GM12874 (cell line): ENCODE measurements at regions not wholly inside any gene's neighbourhood (a gene's known extent, or its start where the extent isn't known, plus 50 kb on each side); places are given as distances from the start of the nearest gene placed in this dataset.

Experiments used
- CTCF ChIP-seq: IDR thresholded peaks from 2 replicates; pipeline ENCODE4 v1.5.1; 2011; ENCODE audit warnings: low read depth, mild to moderate bottlenecking, control low read depth, low read length, moderate library complexity; ENCODE audit not compliant: insufficient read depth

GRCh38 chr17:69962436-69962995 is 112.5 kb upstream of the KCNJ16 start:
- TF ChIP-seq CTCF: no peak

- no peak for TF ChIP-seq CTCF
Observed at GRCh38 chr17:69967910-69968411, 107.1 kb upstream of the KCNJ16 start.

GRCh38 chr17:69969897-69970296 is 105.1 kb upstream of the KCNJ16 start:
- TF ChIP-seq CTCF: no peak

- no peak for TF ChIP-seq CTCF
Observed at GRCh38 chr17:69972251-69972650, 102.8 kb upstream of the KCNJ16 start.

GRCh38 chr17:69975808-69976207 is 99.2 kb upstream of the KCNJ16 start:
- no peak for TF ChIP-seq CTCF

GRCh38 chr17:69978056-69978646 is 96.9 kb upstream of the KCNJ16 start:
- TF ChIP-seq CTCF: no peak

- no peak for TF ChIP-seq CTCF
Observed at GRCh38 chr17:69981441-69981840, 93.6 kb upstream of the KCNJ16 start.
